Spleen (tissue), 11 donors: ENCODE measurements at regions not wholly inside any gene's neighbourhood (a gene's known extent, or its start where the extent isn't known, plus 50 kb on each side); places are given as distances from the start of the nearest gene placed in this dataset.

Experiments
- DNase-seq: peaks from one replicate; pipeline ENCODE4 v3.0.0-alpha.2; 2020
- H3K27ac ChIP-seq, 8 donors: fragments of 200-600 bp; sonication (generic) in 7 of 8; 1 replicate in 4 of 8; 2 replicates in 4 of 8; pipeline versions ENCODE4 v1.5.0 to v1.8.0; 2016 to 2021; ENCODE audit warnings: inconsistent platforms in 4 of 8, mild to moderate bottlenecking in 4 of 8, moderate library complexity in 1 of 8
- H3K27me3 ChIP-seq, 7 donors: fragments of 200-600 bp; sonication (generic) in 6 of 7; replicated peaks in 1 of 7; 1 replicate in 4 of 7; 2 replicates in 3 of 7; pipeline versions ENCODE4 v1.5.0 to v1.8.0; 2016 to 2021; ENCODE audit warnings: inconsistent platforms in 3 of 7, mild to moderate bottlenecking in 1 of 7
- H3K36me3 ChIP-seq, 6 donors: fragments of 200-600 bp; sonication (generic) in 5 of 6; 1 replicate in 4 of 6; 2 replicates in 2 of 6; pipeline versions ENCODE4 v1.5.0 to v1.8.0; 2016 to 2021; ENCODE audit warnings: inconsistent platforms in 2 of 6
- H3K4me1 ChIP-seq, 6 donors: fragments of 200-600 bp; sonication (generic) in 5 of 6; 1 replicate in 3 of 6; 2 replicates in 3 of 6; pipeline versions ENCODE4 v1.5.0 to v1.8.0; 2016 to 2021; ENCODE audit warnings: inconsistent platforms in 3 of 6
- H3K4me3 ChIP-seq, 8 donors: fragments of 200-600 bp; sonication (generic) in 7 of 8; 1 replicate in 4 of 8; 2 replicates in 4 of 8; pipeline versions ENCODE4 v1.5.0 to v1.8.0; 2016 to 2021; ENCODE audit warnings: inconsistent platforms in 4 of 8, mild to moderate bottlenecking in 4 of 8, moderate library complexity in 2 of 8
- H3K9me3 ChIP-seq, 8 donors: fragments of 200-600 bp; sonication (generic) in 7 of 8; 1 replicate in 4 of 8; 2 replicates in 4 of 8; pipeline versions ENCODE4 v1.5.0 to v1.8.0; 2016 to 2021; ENCODE audit warnings: inconsistent platforms in 4 of 8
- POLR2A ChIP-seq, 3 donors: fragments of 450-650 bp; IDR thresholded peaks; one replicate each; pipeline ENCODE4 v1.5.1; 2017; ENCODE audit warnings: antibody characterized with exemption in 3 of 3, mild to moderate bottlenecking in 1 of 3
- POLR2AphosphoS5 ChIP-seq, 3 donors: sonication (generic); formaldehyde crosslinking; IDR thresholded peaks; one replicate each; pipeline ENCODE4 v1.5.1; 2017; ENCODE audit warnings: antibody characterized with exemption in 3 of 3
- WGBS, 5 donors: extraction: QIAGEN DNeasy Blood & Tissue Kit in 3 of 5; methylation state at CpG; one replicate each; pipeline versions ENCODE4 v1.1.5 to v1.1.7; 2013 to 2018; 5-methylcytosine and 5-hydroxymethylcytosine counted together
- intact Hi-C: fragments of 100-400 bp; cut with DNase I; formaldehyde crosslinking; loops from one replicate; pipeline ENCODE4 v1.15.0; 2023; ENCODE audit warnings: low total_unique reads
- TF ChIP-seq, protein P1 (sequence below), 11 experiments: fragments of 200-600 bp in 7 of 11; fragments of 450-650 bp in 4 of 11; sonication (generic) in 4 of 11; IDR thresholded peaks in 8 of 11; conservative IDR thresholded peaks in 3 of 11; 1 replicate in 7 of 11; 2 replicates in 4 of 11; pipeline versions ENCODE4 v1.4.0 to v1.8.0; 2016 to 2021; ENCODE audit warnings: antibody characterized with exemption in 11 of 11, inconsistent platforms in 4 of 11, mild to moderate bottlenecking in 1 of 11
- donor health status: healthy with polysubstance abuse.
- donor health status: DM: no; HTN: no; CAD: no; lungs with moderate emphysema.
- donor health status: DM: no; HTN: no; CAD: no.
- donor health status: Bipolar disorder and iron deficiency.
- donor health status: healthy.
- donor health status: DM: no; HTN: no; CAD: no.
- donor health status: DM: yes; HTN: yes; CAD: no.

DNA sequence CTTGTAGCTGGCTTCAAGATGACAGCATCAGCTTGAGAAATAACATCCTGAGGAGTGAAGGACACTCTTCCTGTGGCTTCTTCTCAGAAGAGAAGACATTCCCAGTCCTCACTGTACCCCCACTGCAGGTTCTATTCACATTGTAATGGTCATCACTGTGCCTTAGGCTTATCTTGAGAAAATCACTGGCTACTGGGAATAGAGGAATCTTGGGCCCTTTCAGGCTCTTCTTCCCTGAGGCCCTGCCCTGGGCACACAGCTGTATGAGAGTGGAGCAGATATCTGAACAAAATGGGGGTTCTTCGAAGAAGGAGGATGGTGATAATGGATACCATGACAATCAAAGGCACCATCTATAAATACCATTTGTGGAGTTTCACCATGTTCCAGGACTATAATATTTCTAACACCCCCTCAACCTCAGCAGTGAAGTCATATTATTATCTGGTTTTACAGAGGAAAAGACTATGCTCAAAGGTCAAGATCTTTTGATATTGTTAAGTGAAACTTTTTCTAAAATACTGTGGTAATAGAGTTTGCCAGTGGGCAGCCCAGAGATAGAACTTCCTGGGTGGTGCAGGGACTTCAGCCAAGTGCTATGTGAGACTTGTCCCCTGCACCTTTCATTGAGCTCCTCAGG is 143.1 kb upstream of the KCNE2 start:
- WGBS, 5 donors = 95 to 100% (median 96%) methylated on average over 1 of the region's 1 CpG
- intact Hi-C loops = no loop called here
- DNase-seq = no peak
- Histone ChIP-seq H3K36me3 (no peaks in the 10 kb centered on the region), H3K4me1 (no peaks in the 10 kb centered on the region), H3K27me3 (no peaks in the 10 kb centered on the region), H3K27ac (no peak overlapping the region), H3K9me3 (no peaks in the 10 kb centered on the region), H3K4me3 (no peak overlapping the region)
- no peak for TF ChIP-seq POLR2AphosphoS5 (IDR thresholded peaks at IDR 0.05)
- TF ChIP-seq POLR2A (IDR thresholded peaks at IDR 0.05) = no peak
- TF ChIP-seq, protein P1, sequence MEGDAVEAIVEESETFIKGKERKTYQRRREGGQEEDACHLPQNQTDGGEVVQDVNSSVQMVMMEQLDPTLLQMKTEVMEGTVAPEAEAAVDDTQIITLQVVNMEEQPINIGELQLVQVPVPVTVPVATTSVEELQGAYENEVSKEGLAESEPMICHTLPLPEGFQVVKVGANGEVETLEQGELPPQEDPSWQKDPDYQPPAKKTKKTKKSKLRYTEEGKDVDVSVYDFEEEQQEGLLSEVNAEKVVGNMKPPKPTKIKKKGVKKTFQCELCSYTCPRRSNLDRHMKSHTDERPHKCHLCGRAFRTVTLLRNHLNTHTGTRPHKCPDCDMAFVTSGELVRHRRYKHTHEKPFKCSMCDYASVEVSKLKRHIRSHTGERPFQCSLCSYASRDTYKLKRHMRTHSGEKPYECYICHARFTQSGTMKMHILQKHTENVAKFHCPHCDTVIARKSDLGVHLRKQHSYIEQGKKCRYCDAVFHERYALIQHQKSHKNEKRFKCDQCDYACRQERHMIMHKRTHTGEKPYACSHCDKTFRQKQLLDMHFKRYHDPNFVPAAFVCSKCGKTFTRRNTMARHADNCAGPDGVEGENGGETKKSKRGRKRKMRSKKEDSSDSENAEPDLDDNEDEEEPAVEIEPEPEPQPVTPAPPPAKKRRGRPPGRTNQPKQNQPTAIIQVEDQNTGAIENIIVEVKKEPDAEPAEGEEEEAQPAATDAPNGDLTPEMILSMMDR (IDR thresholded peaks at IDR 0.05 in 8 of 11, conservative IDR thresholded peaks at IDR 0.05 in 3 of 11) = no peak

DNA sequence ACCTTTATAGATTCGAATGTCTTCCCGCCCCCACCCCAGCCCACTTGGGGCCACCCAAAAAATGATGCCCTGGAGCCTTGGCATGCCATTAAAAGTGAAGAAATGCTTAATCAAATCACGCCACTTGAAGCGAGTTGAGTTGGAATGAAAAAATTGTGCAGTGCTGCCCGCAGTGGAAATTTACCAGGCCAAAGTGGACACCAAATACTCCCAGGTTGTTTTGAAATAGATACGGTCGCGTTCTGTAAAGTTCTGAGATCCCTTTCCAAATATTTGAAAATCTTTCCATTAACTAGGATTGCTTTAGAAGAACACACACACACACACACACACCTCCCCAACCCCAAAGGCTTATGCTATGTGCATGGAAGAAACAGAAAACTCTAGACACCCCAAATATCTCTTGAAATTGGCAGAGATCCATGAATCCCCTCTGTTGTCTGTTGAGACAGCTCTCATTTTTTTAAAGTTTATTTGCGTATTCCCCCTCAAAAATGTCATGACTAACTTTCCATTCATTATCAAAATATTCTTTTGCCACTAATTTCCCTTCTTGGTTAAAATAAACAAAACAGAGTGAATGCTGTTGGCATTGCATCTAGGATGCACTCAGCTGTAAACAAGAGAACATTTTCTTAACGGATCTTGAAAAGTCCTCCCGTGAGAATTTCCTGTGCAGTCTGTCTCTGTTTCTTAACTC is 142.3 kb upstream of the KCNE2 start:
- 88 to 91% (median 89%) methylated on average over 11 of the region's 11 CpGs for WGBS, 5 donors
- no peak for DNase-seq
- intact Hi-C loops = no loop called here
- Histone ChIP-seq H3K27ac (no peak overlapping the region), H3K36me3 (no peaks in the 10 kb centered on the region), H3K9me3 (no peaks in the 10 kb centered on the region), H3K4me1 (no peaks in the 10 kb centered on the region), H3K4me3 (no peak overlapping the region), H3K27me3 (no peaks in the 10 kb centered on the region)
- no peak for TF ChIP-seq POLR2A (IDR thresholded peaks at IDR 0.05)
- TF ChIP-seq POLR2AphosphoS5 (IDR thresholded peaks at IDR 0.05) = no peak
- TF ChIP-seq, protein P1 (IDR thresholded peaks at IDR 0.05 in 8 of 11, conservative IDR thresholded peaks at IDR 0.05 in 3 of 11) = no peak

DNA sequence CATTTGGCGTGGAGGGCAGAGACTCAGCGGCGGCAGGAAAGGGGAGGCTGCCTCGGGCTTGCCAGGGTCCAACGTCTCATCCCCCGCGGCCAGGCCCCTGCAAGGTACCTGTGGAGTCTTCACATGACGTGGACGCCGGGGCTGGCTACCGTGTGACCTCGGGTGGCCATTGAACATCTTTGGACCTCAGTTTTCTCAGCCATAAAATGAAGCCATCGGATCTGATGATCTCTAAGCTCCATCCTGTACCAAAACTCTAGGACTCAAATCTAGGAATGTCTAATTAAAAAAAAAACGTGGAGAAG is 141.8 kb upstream of the KCNE2 start:
- intact Hi-C loops = no loop called here
- H3K36me3 ChIP-seq = no peaks in the 10 kb centered on the region
- H3K4me3 ChIP-seq = no peak overlapping the region
- no peaks in the 10 kb centered on the region for H3K4me1 ChIP-seq
- DNase-seq = no peak
- no peaks in the 10 kb centered on the region for H3K9me3 ChIP-seq
- H3K27ac ChIP-seq = no peak overlapping the region
- no peaks in the 10 kb centered on the region for H3K27me3 ChIP-seq
- 87 to 91% (median 90%) methylated on average over 14 of the region's 14 CpGs for WGBS, 5 donors
- TF ChIP-seq POLR2AphosphoS5 (IDR thresholded peaks at IDR 0.05) = no peak
- TF ChIP-seq POLR2A (IDR thresholded peaks at IDR 0.05) = no peak
- TF ChIP-seq, protein P1 (IDR thresholded peaks at IDR 0.05 in 8 of 11, conservative IDR thresholded peaks at IDR 0.05 in 3 of 11) = no peak

DNA sequence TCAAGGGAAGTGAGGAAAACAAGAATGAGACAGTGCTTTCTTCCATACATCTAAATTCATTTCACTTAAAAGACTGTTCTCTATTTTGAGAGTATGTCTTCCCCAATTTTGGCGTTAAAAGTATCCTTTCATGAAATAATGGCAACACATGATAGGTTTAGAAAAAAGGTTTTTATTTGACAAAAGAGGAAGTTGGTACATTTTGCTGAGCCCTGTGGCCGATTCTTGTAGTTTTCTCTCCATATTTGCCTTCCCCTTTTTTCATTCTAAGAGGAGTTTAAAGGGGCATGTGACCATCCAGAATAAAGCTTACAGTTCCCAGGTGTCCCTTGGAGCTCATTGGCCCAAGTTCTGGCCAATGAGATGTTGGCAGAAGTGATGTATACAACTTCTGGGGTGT is 140.4 kb upstream of the KCNE2 start:
- no peaks in the 10 kb centered on the region for H3K4me1 ChIP-seq
- no peaks in the 10 kb centered on the region for H3K27me3 ChIP-seq
- TF ChIP-seq POLR2A (IDR thresholded peaks at IDR 0.05) = no peak
- TF ChIP-seq, protein P1 (IDR thresholded peaks at IDR 0.05 in 8 of 11, conservative IDR thresholded peaks at IDR 0.05 in 3 of 11) = no peak
- no peak for TF ChIP-seq POLR2AphosphoS5 (IDR thresholded peaks at IDR 0.05)
- no peaks in the 10 kb centered on the region for H3K36me3 ChIP-seq
- no peak overlapping the region for H3K27ac ChIP-seq
- 26 to 38% (median 31%) methylated on average over 2 of the region's 2 CpGs for WGBS, 5 donors
- intact Hi-C loops = no loop called here
- H3K9me3 ChIP-seq = no peaks in the 10 kb centered on the region
- DNase-seq = no peak
- H3K4me3 ChIP-seq = no peak overlapping the region
